Loucy (cell line): ENCODE measurements at regions not wholly inside any gene's neighbourhood (a gene's known extent, or its start where the extent isn't known, plus 50 kb on each side); places are given as distances from the start of the nearest gene placed in this dataset.

Experiments used
- H2AFZ ChIP-seq: fragments of 200-600 bp; sonication (generic); 2 replicates; pipeline ENCODE4 v1.6.0; 2016; ENCODE audit warnings: antibody characterized with exemption, mild to moderate bottlenecking, low read length, moderate library complexity
- H3F3A ChIP-seq: fragments of 200-600 bp; 2 replicates; pipeline ENCODE4 v1.6.0; 2016; ENCODE audit warnings: antibody characterized with exemption, low read depth, mild to moderate bottlenecking
- H3K27me3 ChIP-seq: fragments of 200-600 bp; sonication (generic); 2 replicates; pipeline ENCODE4 v1.6.1; 2014; ENCODE audit warnings: low read length, mild to moderate bottlenecking; ENCODE audit not compliant: insufficient read depth, poor library complexity, severe bottlenecking
- H3K36me3 ChIP-seq: fragments of 200-600 bp; sonication (generic); 2 replicates; pipeline ENCODE4 v1.6.1; 2016; ENCODE audit warnings: low read length; ENCODE audit not compliant: insufficient read depth
- H3K4me1 ChIP-seq: fragments of 200-600 bp; sonication (generic); 2 replicates; pipeline ENCODE4 v1.5.1; 2014; ENCODE audit warnings: low read length, mild to moderate bottlenecking; ENCODE audit not compliant: insufficient read depth, poor library complexity, severe bottlenecking
- H3K4me2 ChIP-seq: fragments of 200-600 bp; sonication (generic); 2 replicates; pipeline ENCODE4 v1.6.0; 2014; ENCODE audit warnings: antibody characterized with exemption, low read length, low read depth, mild to moderate bottlenecking; ENCODE audit not compliant: poor library complexity, severe bottlenecking
- H3K4me3 ChIP-seq: fragments of 200-600 bp; sonication (generic); 2 replicates; pipeline ENCODE4 v1.5.1; 2014; ENCODE audit warnings: low read length, mild to moderate bottlenecking, mixed read lengths; ENCODE audit not compliant: poor library complexity, severe bottlenecking
- H3K79me2 ChIP-seq: fragments of 200-600 bp; sonication (generic); 2 replicates; pipeline ENCODE4 v1.6.1; 2014; ENCODE audit warnings: low read length; ENCODE audit not compliant: insufficient read depth
- H3K9ac ChIP-seq: fragments of 200-600 bp; sonication (generic); 2 replicates; pipeline ENCODE4 v1.6.0; 2014; ENCODE audit warnings: mild to moderate bottlenecking, low read depth, low read length, moderate library complexity; ENCODE audit not compliant: poor library complexity, severe bottlenecking
- H3K9me2 ChIP-seq: fragments of 200-600 bp; sonication (generic); replicated peaks from 2 replicates; pipeline ENCODE4 v1.6.1; 2016; ENCODE audit warnings: low read depth, low read length, mixed read lengths
- H3K9me3 ChIP-seq: fragments of 200-600 bp; sonication (generic); 2 replicates; pipeline ENCODE4 v1.6.1; 2014; ENCODE audit warnings: mild to moderate bottlenecking, antibody characterized with exemption, low read length, low read depth; ENCODE audit not compliant: insufficient read depth
- H4K20me1 ChIP-seq: fragments of 200-600 bp; sonication (generic); 2 replicates; pipeline ENCODE4 v1.6.0; 2014; ENCODE audit warnings: antibody characterized with exemption, low read length, mild to moderate bottlenecking; ENCODE audit not compliant: insufficient read depth, poor library complexity, severe bottlenecking
- CTCF ChIP-seq: fragments of 200-600 bp; sonication (generic); conservative IDR thresholded peaks from 2 replicates; pipeline ENCODE4 v1.5.1; 2014; ENCODE audit warnings: mild to moderate bottlenecking, antibody characterized with exemption, low read length
- EZH2phosphoT487 ChIP-seq: fragments of 200-600 bp; IDR thresholded peaks from 2 replicates; pipeline ENCODE4 v1.6.1; 2018; ENCODE audit warnings: antibody characterized with exemption, mild to moderate bottlenecking, moderate library complexity, borderline replicate concordance

GRCh38 chr2:176613323-176613987 is 344.2 kb downstream of the MTX2 start:
- H4K20me1 ChIP-seq: no peaks in the 10 kb centered on the region
- no peaks in the 10 kb centered on the region for H3K27me3 ChIP-seq
- no peaks in the 10 kb centered on the region for H3K9me2 ChIP-seq
- no peaks in the 10 kb centered on the region for H3K36me3 ChIP-seq
- H3K4me3 ChIP-seq: no peak overlapping the region
- H3K4me1 ChIP-seq: no peaks in the 10 kb centered on the region
- no peaks in the 10 kb centered on the region for H3K79me2 ChIP-seq
- H3K9ac ChIP-seq: no peak overlapping the region
- H3K4me2 ChIP-seq: no peak overlapping the region
- TF ChIP-seq EZH2phosphoT487 (no peak), CTCF (no peak)
- no peaks in the 10 kb centered on the region for H3F3A ChIP-seq
- H2AFZ ChIP-seq: no peak overlapping the region
- no peaks in the 10 kb centered on the region for H3K9me3 ChIP-seq

- H3F3A ChIP-seq: no peaks in the 10 kb centered on the region
- H3K4me3 ChIP-seq: no peak overlapping the region
- no peaks in the 10 kb centered on the region for H3K4me1 ChIP-seq
- H2AFZ ChIP-seq: peak overlapping the region; percentile 37; the same call in 1 of the 2 replicates
- H3K9me2 ChIP-seq: no peaks in the 10 kb centered on the region
- H3K4me2 ChIP-seq: no peak overlapping the region
- H4K20me1 ChIP-seq: no peaks in the 10 kb centered on the region
- no peak overlapping the region for H3K9ac ChIP-seq
- no peak for TF ChIP-seq EZH2phosphoT487
- no peak for TF ChIP-seq CTCF
- no peaks in the 10 kb centered on the region for H3K9me3 ChIP-seq
- no peaks in the 10 kb centered on the region for H3K27me3 ChIP-seq
- no peaks in the 10 kb centered on the region for H3K36me3 ChIP-seq
- H3K79me2 ChIP-seq: no peaks in the 10 kb centered on the region
Measured at GRCh38 chr2:176614049-176614448, 344.8 kb downstream of the MTX2 start.

- Histone ChIP-seq H3K4me2 (no peak overlapping the region), H4K20me1 (no peaks in the 10 kb centered on the region), H3K4me3 (no peak overlapping the region), H3K9me3 (no peaks in the 10 kb centered on the region), H3K9me2 (no peaks in the 10 kb centered on the region), H3K36me3 (no peaks in the 10 kb centered on the region), H3K9ac (no peak overlapping the region), H3K27me3 (no peaks in the 10 kb centered on the region), H2AFZ (no peak overlapping the region), H3K4me1 (no peaks in the 10 kb centered on the region), H3K79me2 (no peaks in the 10 kb centered on the region), H3F3A (no peaks in the 10 kb centered on the region)
- TF ChIP-seq CTCF (no peak), EZH2phosphoT487 (no peak)
Measured at GRCh38 chr2:176614930-176615329, 345.7 kb downstream of the MTX2 start.
